ENCODE measurements at regions not wholly inside any gene's neighbourhood (a gene's known extent, or its start where the extent isn't known, plus 50 kb on each side); places are given as distances from the start of the nearest gene placed in this dataset.

GRCh38 chr1:58249388-58249736, 297.2 kb downstream of the OMA1 start:
- DNase-seq (ENCODE audit: low spot score) = no peak
- peak overlapping the region; percentile 95 for H3K4me2 ChIP-seq
- peak overlapping the region; percentile 42 for H3K4me3 ChIP-seq
- H3K27ac ChIP-seq = no peak overlapping the region
- 3% methylated on average over 14 of the region's 14 CpGs for WGBS (ENCODE audit: low lambda C conversion rate, missing lambda C conversion rate)
- no peaks in the 10 kb centered on the region for H4K20me1 ChIP-seq (ENCODE audit: insufficient read depth, poor library complexity, severe bottlenecking)
- peak; percentile 26 for TF ChIP-seq EZH2 (IDR thresholded peaks at IDR 0.05; ENCODE audit: borderline replicate concordance)
- no peak for TF ChIP-seq CTCF (IDR thresholded peaks at IDR 0.05; ENCODE audit: poor library complexity)
- H2AFZ ChIP-seq = peak overlapping the region; percentile 19
- H3K9me2 ChIP-seq (replicated peaks; ENCODE audit: insufficient read depth) = no peaks in the 10 kb centered on the region
- peaks cover 80% of the 10 kb centered on the region for H3K27me3 ChIP-seq
- peaks cover 7% of the 10 kb centered on the region for H3K4me1 ChIP-seq (ENCODE audit: insufficient read depth)
- no peaks in the 10 kb centered on the region for H3K79me2 ChIP-seq
- H3K9me3 ChIP-seq (ENCODE audit: low read depth) = no peaks in the 10 kb centered on the region
- H3K36me3 ChIP-seq (replicated peaks; ENCODE audit: insufficient read depth, low read depth) = no peaks in the 10 kb centered on the region

- no peak overlapping the region for H2AFZ ChIP-seq
- H3K27me3 ChIP-seq = peaks cover 85% of the 10 kb centered on the region
- no peaks in the 10 kb centered on the region for H3K9me2 ChIP-seq (replicated peaks; ENCODE audit: insufficient read depth)
- H3K9me3 ChIP-seq (ENCODE audit: low read depth) = no peaks in the 10 kb centered on the region
- no peaks in the 10 kb centered on the region for H4K20me1 ChIP-seq (ENCODE audit: insufficient read depth, poor library complexity, severe bottlenecking)
- WGBS (ENCODE audit: low lambda C conversion rate, missing lambda C conversion rate) = 7% methylated on average over 11 of the region's 11 CpGs
- H3K36me3 ChIP-seq (replicated peaks; ENCODE audit: insufficient read depth, low read depth) = no peaks in the 10 kb centered on the region
- H3K27ac ChIP-seq = no peak overlapping the region
- no peaks in the 10 kb centered on the region for H3K79me2 ChIP-seq
- no peak overlapping the region for H3K4me3 ChIP-seq
- no peak for TF ChIP-seq EZH2phosphoT487 (IDR thresholded peaks at IDR 0.05; ENCODE audit: low read depth, severe bottlenecking, unreplicated experiment)
- TF ChIP-seq EZH2 (IDR thresholded peaks at IDR 0.05; ENCODE audit: borderline replicate concordance) = peak; percentile 11
- TF ChIP-seq CTCF (IDR thresholded peaks at IDR 0.05; ENCODE audit: poor library complexity) = no peak
- H3K4me1 ChIP-seq (ENCODE audit: insufficient read depth) = peaks cover 7% of the 10 kb centered on the region
- DNase-seq (ENCODE audit: low spot score) = no peak
- H3K4me2 ChIP-seq = peak overlapping the region; percentile 95
These were observed 297.7 kb downstream of the OMA1 start for GRCh38 chr1:58248791-58249190.

- Histone ChIP-seq H2AFZ (no peak overlapping the region), H3K27me3 (peaks cover 91% of the 10 kb centered on the region)
These were observed 298.5 kb downstream of the OMA1 start for GRCh38 chr1:58248072-58248471.

More at GRCh38 chr1:58248072-58248471, 298.5 kb downstream of the OMA1 start:
- no peak overlapping the region for H3K4me2 ChIP-seq
- H3K4me3 ChIP-seq = no peak overlapping the region
- no peaks in the 10 kb centered on the region for H3K9me2 ChIP-seq (replicated peaks; ENCODE audit: insufficient read depth)
- 40% methylated on average over 5 of the region's 5 CpGs for WGBS (ENCODE audit: low lambda C conversion rate, missing lambda C conversion rate)
- no peaks in the 10 kb centered on the region for H4K20me1 ChIP-seq (ENCODE audit: insufficient read depth, poor library complexity, severe bottlenecking)
- no peak overlapping the region for H3K27ac ChIP-seq
- H3K36me3 ChIP-seq (replicated peaks; ENCODE audit: insufficient read depth, low read depth) = no peaks in the 10 kb centered on the region
- H3K4me1 ChIP-seq (ENCODE audit: insufficient read depth) = peaks cover 7% of the 10 kb centered on the region
- TF ChIP-seq EZH2phosphoT487 (IDR thresholded peaks at IDR 0.05; ENCODE audit: low read depth, severe bottlenecking, unreplicated experiment) (no peak), EZH2 (IDR thresholded peaks at IDR 0.05; ENCODE audit: borderline replicate concordance) (no peak), CTCF (IDR thresholded peaks at IDR 0.05; ENCODE audit: poor library complexity) (no peak)
- no peaks in the 10 kb centered on the region for H3K9me3 ChIP-seq (ENCODE audit: low read depth)
- no peaks in the 10 kb centered on the region for H3K79me2 ChIP-seq
- no peak for DNase-seq (ENCODE audit: low spot score)
